A549 (cell line): ENCODE measurements at regions not wholly inside any gene's neighbourhood (a gene's known extent, or its start where the extent isn't known, plus 50 kb on each side); places are given as distances from the start of the nearest gene placed in this dataset.

Experiments
- FOSL2 ChIP-seq, 2 experiments: fragments of 450-650 bp in 1 of 2; fragments of >200 bp in 1 of 2; sonication (Bioruptor Twin) in 1 of 2; formaldehyde crosslinking; IDR thresholded peaks; 2 replicates each; pipeline versions ENCODE4 v1.5.0 to v1.6.1; 2016 to 2020; ENCODE audit warnings: mild to moderate bottlenecking in 1 of 2, moderate library complexity in 1 of 2
- HEYL ChIP-seq: fragments of 250-450 bp; sonication (Bioruptor Pico); IDR thresholded peaks from 2 replicates; pipeline ENCODE4 v1.8.0; 2021; ENCODE audit warnings: mild to moderate bottlenecking, moderate library complexity
- TF ChIP-seq, protein P1 (sequence below): fragments of 200-600 bp; sonication (generic); IDR thresholded peaks from 2 replicates; pipeline ENCODE4 v1.6.1; 2016; ENCODE audit warnings: antibody characterized with exemption, mild to moderate bottlenecking, moderate library complexity

DNA sequence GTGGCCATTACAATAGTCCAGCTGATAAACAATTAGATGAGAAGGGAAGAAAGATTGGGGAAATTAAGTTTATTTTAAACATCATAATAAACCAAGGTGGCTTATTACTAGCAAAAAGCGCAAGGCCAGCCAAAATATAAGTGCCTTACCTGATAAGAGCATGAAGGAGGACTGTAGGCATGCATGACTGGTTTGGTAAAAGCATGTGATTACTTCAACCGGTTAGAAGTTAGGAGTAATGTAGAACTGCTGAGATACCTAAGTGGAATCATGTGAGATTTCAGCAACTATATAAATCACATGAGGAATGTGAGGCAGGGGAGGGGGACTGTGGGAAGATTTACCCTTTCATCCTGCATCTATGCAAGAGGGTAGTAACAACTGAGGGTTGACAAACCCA is 59.7 kb upstream of the CCDC196 start:
- TF ChIP-seq, protein P1, sequence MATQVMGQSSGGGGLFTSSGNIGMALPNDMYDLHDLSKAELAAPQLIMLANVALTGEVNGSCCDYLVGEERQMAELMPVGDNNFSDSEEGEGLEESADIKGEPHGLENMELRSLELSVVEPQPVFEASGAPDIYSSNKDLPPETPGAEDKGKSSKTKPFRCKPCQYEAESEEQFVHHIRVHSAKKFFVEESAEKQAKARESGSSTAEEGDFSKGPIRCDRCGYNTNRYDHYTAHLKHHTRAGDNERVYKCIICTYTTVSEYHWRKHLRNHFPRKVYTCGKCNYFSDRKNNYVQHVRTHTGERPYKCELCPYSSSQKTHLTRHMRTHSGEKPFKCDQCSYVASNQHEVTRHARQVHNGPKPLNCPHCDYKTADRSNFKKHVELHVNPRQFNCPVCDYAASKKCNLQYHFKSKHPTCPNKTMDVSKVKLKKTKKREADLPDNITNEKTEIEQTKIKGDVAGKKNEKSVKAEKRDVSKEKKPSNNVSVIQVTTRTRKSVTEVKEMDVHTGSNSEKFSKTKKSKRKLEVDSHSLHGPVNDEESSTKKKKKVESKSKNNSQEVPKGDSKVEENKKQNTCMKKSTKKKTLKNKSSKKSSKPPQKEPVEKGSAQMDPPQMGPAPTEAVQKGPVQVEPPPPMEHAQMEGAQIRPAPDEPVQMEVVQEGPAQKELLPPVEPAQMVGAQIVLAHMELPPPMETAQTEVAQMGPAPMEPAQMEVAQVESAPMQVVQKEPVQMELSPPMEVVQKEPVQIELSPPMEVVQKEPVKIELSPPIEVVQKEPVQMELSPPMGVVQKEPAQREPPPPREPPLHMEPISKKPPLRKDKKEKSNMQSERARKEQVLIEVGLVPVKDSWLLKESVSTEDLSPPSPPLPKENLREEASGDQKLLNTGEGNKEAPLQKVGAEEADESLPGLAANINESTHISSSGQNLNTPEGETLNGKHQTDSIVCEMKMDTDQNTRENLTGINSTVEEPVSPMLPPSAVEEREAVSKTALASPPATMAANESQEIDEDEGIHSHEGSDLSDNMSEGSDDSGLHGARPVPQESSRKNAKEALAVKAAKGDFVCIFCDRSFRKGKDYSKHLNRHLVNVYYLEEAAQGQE = no peak
- TF ChIP-seq FOSL2 (IDR thresholded peaks at IDR 0.05) (no peak), FOSL2 (CRISPR knock-in tag; IDR thresholded peaks at IDR 0.05) (no peak), HEYL (no peak)
